Neuronal stem cell (in vitro differentiated cells): ENCODE measurements at regions not wholly inside any gene's neighbourhood (a gene's known extent, or its start where the extent isn't known, plus 50 kb on each side); places are given as distances from the start of the nearest gene placed in this dataset.

Source experiments
- DNase-seq: peaks from one replicate; pipeline ENCODE4 v3.0.0-alpha.2; 2013; ENCODE audit warnings: low spot score
- H2AFZ ChIP-seq: one replicate; pipeline ENCODE4 v1.6.1; 2013; ENCODE audit warnings: mild to moderate bottlenecking, low read length, inconsistent platforms
- H2AK5ac ChIP-seq: 2 replicates; pipeline ENCODE4 v1.6.1; 2013; ENCODE audit warnings: low read depth, mild to moderate bottlenecking, inconsistent platforms, low read length, moderate library complexity, mixed read lengths
- H2BK120ac ChIP-seq: 2 replicates; pipeline ENCODE4 v1.6.1; 2013; ENCODE audit warnings: low read depth, mild to moderate bottlenecking, inconsistent platforms, low read length, moderate library complexity, mixed read lengths
- H2BK12ac ChIP-seq: one replicate; pipeline ENCODE4 v1.6.1; 2013; ENCODE audit warnings: low read length, inconsistent platforms
- H2BK15ac ChIP-seq: 2 replicates; pipeline ENCODE4 v1.6.1; 2013; ENCODE audit warnings: mild to moderate bottlenecking, low read length, inconsistent platforms, mixed read lengths
- H2BK5ac ChIP-seq: one replicate; pipeline ENCODE4 v1.6.1; 2013; ENCODE audit warnings: inconsistent platforms, mild to moderate bottlenecking, low read length, moderate library complexity
- H3K14ac ChIP-seq: one replicate; pipeline ENCODE4 v1.6.1; 2013; ENCODE audit warnings: low read length, inconsistent platforms
- H3K18ac ChIP-seq: 2 replicates; pipeline ENCODE4 v1.6.1; 2013; ENCODE audit warnings: low read length, inconsistent platforms
- H3K23ac ChIP-seq: 2 replicates; pipeline ENCODE4 v1.6.1; 2013; ENCODE audit warnings: low read depth, mild to moderate bottlenecking, mixed read lengths, low read length, inconsistent platforms; ENCODE audit not compliant: poor library complexity
- H3K27ac ChIP-seq: replicated peaks from 3 replicates; pipeline ENCODE4 v1.5.1; 2013; ENCODE audit warnings: low read length, inconsistent platforms
- H3K27me3 ChIP-seq, 3 experiments: 2 replicates each; pipeline ENCODE4 v1.6.1; 2013; ENCODE audit warnings: low read length in 3 of 3, mild to moderate bottlenecking in 2 of 3, inconsistent platforms in 1 of 3, low read depth in 1 of 3, mixed read lengths in 1 of 3, moderate library complexity in 1 of 3; ENCODE audit not compliant: control insufficient read depth in 3 of 3, insufficient read depth in 3 of 3
- H3K36me3 ChIP-seq, 2 donors: replicated peaks in 1 of 2; 2 replicates each; pipeline ENCODE4 v1.6.1; 2013; ENCODE audit warnings: low read length in 2 of 2; ENCODE audit not compliant: control insufficient read depth in 2 of 2, insufficient read depth in 2 of 2
- H3K4ac ChIP-seq: 2 replicates; pipeline ENCODE4 v1.6.1; 2013; ENCODE audit warnings: inconsistent platforms, mild to moderate bottlenecking, low read length, moderate library complexity
- H3K4me1 ChIP-seq, 2 donors: 1 replicate in 1 of 2; 2 replicates in 1 of 2; pipeline ENCODE4 v1.6.1; 2013; ENCODE audit warnings: low read length in 2 of 2, low read depth in 1 of 2; ENCODE audit not compliant: control insufficient read depth in 2 of 2, insufficient read depth in 1 of 2
- H3K4me2 ChIP-seq: one replicate; pipeline ENCODE4 v1.6.1; 2013; ENCODE audit warnings: mild to moderate bottlenecking, low read length, inconsistent platforms; ENCODE audit not compliant: insufficient read depth, poor library complexity, severe bottlenecking
- H3K4me3 ChIP-seq, 2 donors: 2 replicates each; pipeline ENCODE4 v1.5.1; 2013; ENCODE audit warnings: low read length in 2 of 2, mild to moderate bottlenecking in 2 of 2, inconsistent platforms in 1 of 2, moderate library complexity in 1 of 2
- H3K79me1 ChIP-seq: one replicate; pipeline ENCODE4 v1.6.1; 2013; ENCODE audit warnings: low read depth, mild to moderate bottlenecking, inconsistent platforms, low read length, moderate library complexity
- H3K9ac ChIP-seq: one replicate; pipeline ENCODE4 v1.6.1; 2013; ENCODE audit warnings: mild to moderate bottlenecking, low read depth, low read length, inconsistent platforms; ENCODE audit not compliant: poor library complexity
- H3K9me3 ChIP-seq, 2 donors: replicated peaks in 1 of 2; 2 replicates each; pipeline versions ENCODE3 to v1.6.1; 2013; ENCODE audit warnings: low read length in 2 of 2, mild to moderate bottlenecking in 2 of 2, inconsistent platforms in 1 of 2, low read depth in 1 of 2, mixed read lengths in 1 of 2, moderate library complexity in 1 of 2; ENCODE audit not compliant: control insufficient read depth in 2 of 2, insufficient read depth in 1 of 2
- H4K8ac ChIP-seq: one replicate; pipeline ENCODE4 v1.6.1; 2013; ENCODE audit warnings: low read depth, mild to moderate bottlenecking, inconsistent platforms, low read length, moderate library complexity
- H4K91ac ChIP-seq: one replicate; pipeline ENCODE4 v1.6.1; 2013; ENCODE audit warnings: low read length, low read depth, mild to moderate bottlenecking, inconsistent platforms; ENCODE audit not compliant: poor library complexity
- whole genome bisulfite sequencing, 2 donors: extraction: QIAGEN DNeasy Blood & Tissue Kit; methylation state at CpG; one replicate each; pipeline ENCODE4 v1.1.7; 2013; ENCODE audit warnings: missing lambda C conversion rate in 2 of 2, mixed read lengths in 1 of 2; ENCODE audit not compliant: insufficient read length in 2 of 2, insufficient replicate concordance in 1 of 2; ENCODE audit errors: extremely low coverage in 2 of 2; 5-methylcytosine and 5-hydroxymethylcytosine counted together

DNA sequence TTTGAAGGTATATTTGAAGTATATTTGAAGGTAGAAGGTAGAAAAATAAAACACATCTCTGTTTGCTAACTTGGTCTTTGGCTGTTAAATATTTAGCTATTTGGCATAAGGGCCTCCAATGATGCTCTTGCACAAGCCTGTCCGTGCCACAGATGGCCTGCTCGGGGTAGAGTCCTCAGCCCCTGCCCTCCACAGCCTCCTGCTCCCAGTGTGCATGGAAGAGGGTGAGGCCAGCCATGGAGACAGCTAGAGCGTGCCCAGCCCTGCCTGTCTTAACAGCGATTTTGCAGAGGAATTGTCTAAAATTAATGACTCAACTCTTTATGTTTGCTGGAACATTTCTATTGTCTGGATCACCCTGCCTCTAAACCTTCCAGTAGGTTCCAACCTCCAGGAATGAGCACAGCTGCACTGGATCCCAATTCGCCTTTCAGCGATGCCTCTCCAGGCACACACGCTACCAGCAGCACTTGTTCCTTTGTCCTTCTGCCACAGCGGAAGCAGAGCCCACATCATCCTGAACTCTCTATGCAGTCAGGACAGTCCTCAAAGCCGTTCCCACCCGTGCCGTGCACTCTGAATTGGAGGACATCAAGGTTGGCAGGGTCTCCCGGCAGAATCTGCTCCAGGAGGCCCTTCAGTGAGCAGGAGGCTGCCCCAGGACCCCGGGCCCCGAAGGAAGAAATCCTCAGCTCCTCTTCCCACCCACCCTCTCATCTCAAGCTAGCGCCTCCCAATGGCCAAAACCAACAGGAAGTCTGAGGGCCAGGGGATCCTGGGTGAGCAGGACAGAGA lies 254.0 kb upstream of the IRX1 start:
- Histone ChIP-seq H3K23ac (no peak overlapping the region), H4K91ac (no peak overlapping the region), H3K79me1 (no peaks in the 10 kb centered on the region), H2BK120ac (no peak overlapping the region), H2AK5ac (peak overlapping the region; percentile 16), H2BK12ac (no peak overlapping the region), H3K9me3 (peaks cover 0 to 2% of the 10 kb centered on the region in 2 donors), H3K14ac (no peak overlapping the region), H3K4me3 (no peak overlapping the region), H2BK5ac (no peak overlapping the region), H3K4ac (no peak overlapping the region), H2AFZ (no peak overlapping the region), H3K27ac (no peak overlapping the region), H4K8ac (no peak overlapping the region), H3K18ac (peak overlapping the region; percentile 49), H3K27me3 (no peaks in the 10 kb centered on the region), H2BK15ac (no peak overlapping the region), H3K36me3 (no peaks in the 10 kb centered on the region), H3K9ac (no peak overlapping the region), H3K4me2 (no peak overlapping the region), H3K4me1 (no peaks in the 10 kb centered on the region)
- WGBS, 2 donors = no CpG with 5 or more reads among the region's 15 CpGs
- no peak for DNase-seq

DNA sequence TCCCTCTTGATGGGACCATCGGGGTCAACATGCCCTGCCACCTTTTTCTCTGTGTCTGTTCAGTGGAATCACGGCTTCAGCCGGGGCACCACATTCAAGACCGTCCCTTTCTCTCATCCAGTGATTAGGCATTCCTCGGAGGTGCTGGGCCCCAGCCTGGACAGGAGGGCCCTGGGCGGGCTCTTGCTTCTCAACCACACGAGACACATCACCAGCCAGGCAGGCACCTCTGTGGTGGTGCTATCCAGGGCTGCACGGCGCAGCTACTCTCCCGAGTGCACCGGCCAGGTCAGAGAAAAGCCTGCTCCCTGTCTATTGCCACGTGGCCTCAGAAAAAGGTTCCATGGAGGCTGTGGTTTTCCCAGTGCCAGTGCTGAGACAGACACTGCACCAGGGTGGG lies 255.2 kb upstream of the IRX1 start:
- H3K4me2 ChIP-seq = no peak overlapping the region
- peaks cover 0 to 2% of the 10 kb centered on the region in 2 donors for H3K9me3 ChIP-seq
- H3K36me3 ChIP-seq = no peaks in the 10 kb centered on the region
- no peak overlapping the region for H2BK15ac ChIP-seq
- H3K4me1 ChIP-seq = no peaks in the 10 kb centered on the region
- H3K23ac ChIP-seq = no peak overlapping the region
- H3K18ac ChIP-seq = no peak overlapping the region
- no peak overlapping the region for H3K4me3 ChIP-seq
- H4K8ac ChIP-seq = no peak overlapping the region
- H3K79me1 ChIP-seq = no peaks in the 10 kb centered on the region
- no peak overlapping the region for H3K14ac ChIP-seq
- no peak for DNase-seq
- no peak overlapping the region for H2BK12ac ChIP-seq
- H2BK120ac ChIP-seq = no peak overlapping the region
- H3K9ac ChIP-seq = no peak overlapping the region
- H2AFZ ChIP-seq = no peak overlapping the region
- WGBS, 2 donors = no CpG with 5 or more reads among the region's 12 CpGs
- H3K27ac ChIP-seq = no peak overlapping the region
- H3K4ac ChIP-seq = no peak overlapping the region
- H3K27me3 ChIP-seq = no peaks in the 10 kb centered on the region
- H2AK5ac ChIP-seq = no peak overlapping the region
- no peak overlapping the region for H4K91ac ChIP-seq
- H2BK5ac ChIP-seq = no peak overlapping the region

DNA sequence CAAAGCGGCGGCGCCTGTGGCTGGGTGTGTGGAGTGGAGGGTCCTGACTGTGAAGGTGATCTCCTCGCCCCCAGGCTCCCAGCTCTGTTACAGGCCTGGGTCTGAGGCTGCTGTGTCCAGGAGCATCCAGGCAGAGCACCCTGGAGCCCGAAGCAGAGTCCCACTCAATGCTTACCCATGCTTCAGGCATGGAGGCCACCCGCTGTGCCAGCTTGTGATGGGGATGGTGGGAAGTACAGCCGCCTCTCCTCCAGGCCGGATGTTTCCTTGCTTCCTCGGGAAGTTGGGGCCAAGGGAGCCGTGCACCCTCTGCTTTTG lies 255.9 kb upstream of the IRX1 start:
- no peak for DNase-seq
- Histone ChIP-seq H3K27ac (no peak overlapping the region), H2AFZ (no peak overlapping the region)

DNA sequence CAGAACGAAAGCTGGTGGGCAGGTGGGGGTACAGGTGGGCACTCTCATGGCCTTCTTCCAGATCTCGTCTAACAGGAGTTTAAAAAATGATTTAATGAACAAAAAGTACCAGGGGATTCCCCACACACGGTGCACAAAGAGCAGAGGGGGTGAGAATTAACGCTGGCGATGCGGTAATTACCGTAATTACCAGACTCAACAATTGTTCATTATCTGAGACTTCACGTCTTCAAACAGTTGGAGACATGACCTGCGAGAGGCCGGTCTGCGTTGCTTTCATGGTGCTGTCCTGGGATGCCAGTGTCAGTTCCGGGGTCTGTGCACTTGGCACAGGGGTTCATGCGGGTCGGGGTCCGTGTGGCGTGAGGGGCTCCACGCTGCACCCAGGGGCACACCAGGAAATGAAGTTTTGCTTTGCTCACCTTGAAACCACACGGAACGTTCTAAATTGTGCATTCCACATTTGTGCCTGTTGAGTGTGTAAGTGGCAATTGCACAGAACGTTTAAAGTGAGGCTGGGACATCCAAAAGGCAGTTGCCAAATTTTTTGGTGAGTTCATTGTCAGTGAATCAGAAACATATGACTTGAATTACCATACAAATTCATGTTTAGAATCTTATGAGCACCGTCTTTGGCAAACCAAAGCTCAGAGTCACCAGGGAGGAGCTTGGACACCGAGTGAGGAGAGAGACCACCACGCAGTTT lies 256.4 kb upstream of the IRX1 start:
- Histone ChIP-seq H4K91ac (no peak overlapping the region), H2AK5ac (no peak overlapping the region), H3K4ac (no peak overlapping the region), H4K8ac (no peak overlapping the region), H2BK120ac (no peak overlapping the region), H3K14ac (no peak overlapping the region), H3K23ac (no peak overlapping the region), H2BK12ac (no peak overlapping the region), H2BK5ac (peak overlapping the region; percentile 59), H3K4me3 (no peak overlapping the region), H3K4me1 (no peaks in the 10 kb centered on the region), H3K36me3 (no peaks in the 10 kb centered on the region), H3K18ac (peak overlapping the region; percentile 58), H2BK15ac (no peak overlapping the region), H3K9me3 (no peaks in the 10 kb centered on the region), H2AFZ (no peak overlapping the region), H3K4me2 (no peak overlapping the region), H3K27ac (no peak overlapping the region), H3K27me3 (no peaks in the 10 kb centered on the region), H3K9ac (no peak overlapping the region), H3K79me1 (no peaks in the 10 kb centered on the region)
- WGBS, 2 donors = no CpG with 5 or more reads among the region's 23 CpGs
- DNase-seq = no peak

More for the DNA sequence above, 255.9 kb upstream of the IRX1 start:
- Histone ChIP-seq H3K9ac (no peak overlapping the region), H2AK5ac (no peak overlapping the region), H2BK12ac (no peak overlapping the region), H4K8ac (no peak overlapping the region), H3K4me2 (no peak overlapping the region), H4K91ac (no peak overlapping the region), H3K4ac (no peak overlapping the region), H3K27me3 (no peaks in the 10 kb centered on the region), H3K9me3 (no peaks in the 10 kb centered on the region), H3K14ac (no peak overlapping the region), H3K23ac (no peak overlapping the region), H3K79me1 (no peaks in the 10 kb centered on the region), H3K4me1 (no peaks in the 10 kb centered on the region), H3K4me3 (no peak overlapping the region), H2BK5ac (peak overlapping the region; percentile 59), H2BK120ac (no peak overlapping the region), H3K36me3 (no peaks in the 10 kb centered on the region), H3K18ac (peak overlapping the region; percentile 33), H2BK15ac (no peak overlapping the region)
- no CpG with 5 or more reads among the region's 10 CpGs for WGBS, 2 donors
